CD4-positive, alpha-beta T cell treated with Interferon alpha-2 for 1 hour (primary cell): ENCODE measurements at regions not wholly inside any gene's neighbourhood (a gene's known extent, or its start where the extent isn't known, plus 50 kb on each side); places are given as distances from the start of the nearest gene placed in this dataset.

Experiments used
- DNase-seq, 2 donors: peaks; one replicate each; pipeline ENCODE4 v3.0.0-alpha.2; 2020 to 2022

- no peak for DNase-seq
Observed at GRCh38 chr2:240227538-240228428, 87.3 kb upstream of the OTOS start.

DNA sequence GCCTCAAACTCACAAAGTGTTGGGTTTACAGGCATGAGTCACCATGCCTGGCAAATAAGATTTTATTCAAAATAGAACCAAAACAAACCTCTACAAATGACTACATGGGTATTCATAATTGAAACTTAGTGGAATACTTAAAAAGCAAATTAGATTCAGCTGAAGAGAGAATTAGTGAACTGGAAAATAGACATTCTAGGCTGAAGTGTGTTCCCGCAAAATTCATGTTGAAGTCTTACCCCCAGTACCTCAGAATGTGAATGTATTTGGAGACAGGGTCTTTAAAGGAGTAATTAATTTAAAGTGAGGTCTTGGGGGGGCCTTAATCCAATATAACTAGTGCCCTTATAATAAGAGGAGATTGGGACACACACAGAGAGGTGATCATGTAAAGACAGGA is 88.5 kb upstream of the OTOS start:
- no peak for DNase-seq

GRCh38 chr2:240229603-240230235 is 89.3 kb upstream of the OTOS start:
- DNase-seq: no peak

DNA sequence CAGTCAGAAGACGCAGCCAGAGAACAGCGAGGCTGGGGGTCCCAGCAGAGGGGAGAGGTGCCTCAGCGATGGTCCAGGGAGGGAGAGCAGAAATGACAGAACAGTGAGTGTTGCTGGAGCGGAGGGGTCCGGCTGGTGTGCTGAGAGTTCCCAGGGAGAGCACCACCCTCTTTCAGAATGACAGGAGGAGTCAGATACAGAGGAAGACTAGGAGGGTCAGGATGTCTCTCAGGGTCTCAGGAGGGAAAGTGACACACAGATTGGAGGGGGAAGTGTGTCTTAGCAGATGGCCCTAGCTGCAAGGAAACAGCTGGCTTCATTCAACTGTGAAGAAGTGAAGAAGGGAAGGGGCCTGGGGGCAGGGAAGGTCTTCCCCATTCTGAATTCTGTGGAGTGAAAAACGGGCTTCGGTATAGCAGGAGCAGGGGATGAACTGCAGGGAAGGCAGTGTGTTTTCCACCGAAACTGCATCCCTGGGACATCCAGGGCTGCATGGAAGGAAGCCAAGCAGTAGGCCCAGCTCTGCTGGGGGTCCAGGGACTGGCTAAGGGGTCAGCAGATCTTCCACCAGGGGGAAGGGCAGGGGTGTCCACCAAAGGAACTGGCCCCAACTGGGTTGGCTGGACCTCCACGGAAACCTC is 90.0 kb upstream of the OTOS start:
- no peak for DNase-seq

DNA sequence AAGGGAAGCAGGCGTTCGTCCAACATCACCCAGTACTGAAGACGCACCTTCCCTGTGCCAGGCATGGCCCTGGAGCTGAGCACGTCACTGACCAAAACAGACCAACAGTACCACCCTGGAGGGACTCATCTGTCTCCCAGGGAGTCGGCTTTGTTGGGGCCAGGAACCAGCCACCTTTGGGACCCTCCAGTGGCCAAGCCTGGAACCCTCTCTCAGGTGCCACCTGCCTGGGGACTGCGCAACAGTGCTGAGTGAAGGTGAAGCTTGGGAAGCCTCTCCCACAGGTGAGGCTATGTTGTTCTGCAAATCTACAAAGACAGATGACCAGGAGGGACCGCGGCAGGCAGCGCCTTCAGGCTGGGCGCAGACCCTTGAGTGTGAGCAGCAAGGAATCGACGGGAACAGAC is 91.4 kb upstream of the OTOS start:
- no peak for DNase-seq

DNA sequence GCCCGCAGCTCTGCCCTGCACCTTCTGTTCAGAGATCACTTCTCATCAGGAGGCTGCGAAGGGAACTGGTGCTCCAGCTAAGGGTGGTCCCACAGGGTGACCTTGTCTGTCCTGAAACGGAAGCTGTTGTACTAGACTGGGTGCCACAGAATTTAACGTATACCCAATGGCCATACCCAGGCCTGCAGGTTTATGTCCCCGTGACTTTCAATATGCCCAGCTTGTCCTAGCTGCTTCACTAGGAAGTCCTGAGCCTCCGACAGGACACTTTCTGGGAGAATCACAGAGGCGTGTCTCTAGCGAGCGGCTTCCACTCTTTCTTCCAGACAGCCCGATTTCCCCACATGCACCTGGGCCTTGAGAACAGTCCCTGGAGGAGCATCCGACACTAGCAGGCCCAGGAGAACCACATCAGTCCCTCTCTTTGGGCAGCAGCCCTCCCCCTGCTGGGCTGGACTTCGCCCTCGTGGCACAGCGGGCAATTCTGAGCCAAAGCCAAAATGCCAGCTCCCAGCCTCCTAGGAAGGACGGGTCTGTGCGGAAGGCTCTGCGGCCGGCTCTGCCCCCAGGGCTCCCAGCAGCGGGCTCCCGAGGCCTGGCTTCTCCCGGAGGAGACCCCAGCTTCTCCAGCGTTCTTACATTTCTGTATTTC is 91.9 kb upstream of the OTOS start:
- DNase-seq: no peak

- DNase-seq: peak; percentile 61 to 72
Observed at GRCh38 chr2:240232961-240233884, 92.8 kb upstream of the OTOS start.

- DNase-seq: no peak
Observed at GRCh38 chr2:240233885-240234502, 93.5 kb upstream of the OTOS start.

- no peak for DNase-seq
Observed at GRCh38 chr2:240234503-240234951, 94.1 kb upstream of the OTOS start.

GRCh38 chr2:240235149-240235803 is 94.8 kb upstream of the OTOS start:
- no peak for DNase-seq

GRCh38 chr2:240235811-240236210 is 95.4 kb upstream of the OTOS start:
- DNase-seq: no peak

DNA sequence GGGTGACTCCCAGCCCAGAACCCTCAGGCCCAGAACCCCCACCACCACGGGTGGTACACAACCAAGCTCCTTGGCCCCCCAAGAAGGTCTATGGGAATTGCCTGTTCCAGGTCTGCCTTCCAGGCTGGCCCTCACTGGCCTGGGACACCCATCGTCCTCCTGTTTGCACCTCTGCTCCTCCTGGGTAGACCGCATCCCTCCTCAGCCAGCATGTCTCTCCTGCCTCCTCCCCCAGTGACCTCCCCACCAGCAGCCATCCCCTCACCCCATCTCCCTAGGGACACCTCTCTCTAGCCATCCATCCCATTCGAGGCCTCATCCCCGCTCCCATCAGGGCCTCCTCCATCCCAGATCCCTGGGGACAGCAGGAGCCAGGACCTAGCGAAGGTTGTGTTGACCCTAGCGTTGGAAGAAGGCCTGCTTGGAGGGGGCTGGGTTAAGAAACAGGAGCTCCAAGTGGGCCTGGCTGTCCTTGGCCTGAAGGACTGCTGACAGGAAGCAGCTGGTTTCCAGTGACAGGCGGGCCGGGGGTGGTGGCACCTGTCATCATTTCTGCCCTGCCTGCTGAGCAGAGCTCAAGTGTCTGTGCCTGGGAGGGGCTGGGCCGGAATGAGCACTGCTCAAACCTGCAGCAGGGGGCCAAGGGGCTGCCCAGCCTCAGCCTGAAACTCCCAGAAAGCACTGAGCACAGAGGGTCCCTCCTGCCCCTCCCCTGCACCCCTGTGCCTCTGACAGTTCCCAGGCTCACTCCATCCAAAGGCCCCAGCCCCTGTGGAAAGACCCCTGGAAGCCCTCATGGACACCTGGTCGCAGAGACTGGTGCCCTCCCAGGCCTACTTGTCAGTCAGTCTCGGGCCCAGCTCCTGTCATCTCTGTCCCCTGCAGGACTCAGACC is 96.0 kb upstream of the OTOS start:
- DNase-seq: no peak

GRCh38 chr2:240237609-240238174 is 97.2 kb upstream of the OTOS start:
- no peak for DNase-seq

DNA sequence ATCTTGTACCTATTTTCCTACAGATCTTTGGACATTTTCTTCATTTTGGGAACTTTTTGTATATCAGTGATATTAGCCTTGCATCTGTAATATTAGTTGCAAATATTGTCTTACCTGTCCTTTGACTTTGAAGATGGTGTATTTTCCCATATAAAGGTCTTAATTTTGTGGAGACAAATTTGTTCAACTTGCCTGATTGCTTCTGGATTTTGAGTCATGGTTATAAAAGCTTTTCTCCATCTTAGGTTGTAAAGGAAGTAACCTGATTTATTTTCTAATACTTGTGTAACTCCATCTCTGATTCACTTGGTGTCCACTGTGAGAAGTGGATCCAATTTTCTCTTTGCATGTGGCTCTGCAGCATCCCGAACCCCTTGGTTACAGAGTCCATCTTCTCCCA is 97.7 kb upstream of the OTOS start:
- DNase-seq: no peak

- DNase-seq: no peak
Observed at GRCh38 chr2:240238786-240239185, 98.3 kb upstream of the OTOS start.

DNA sequence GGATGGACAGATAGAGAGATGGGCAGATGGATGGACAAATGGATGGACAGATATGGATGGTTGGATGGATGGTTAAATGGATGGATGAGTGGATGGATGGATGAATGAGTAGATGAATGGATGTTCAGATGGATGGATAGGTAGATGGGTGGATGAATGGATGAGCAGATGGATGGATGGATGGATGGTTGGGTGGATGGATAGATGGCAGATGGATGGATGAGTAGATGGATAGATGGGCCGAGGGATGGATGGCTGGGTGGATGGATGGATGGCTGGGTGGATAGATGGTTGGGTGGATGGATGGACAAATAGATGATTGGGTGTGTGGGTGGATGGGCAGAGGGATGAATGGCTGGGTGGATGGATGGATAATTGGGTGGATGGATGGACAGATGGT is 98.9 kb upstream of the OTOS start:
- no peak for DNase-seq

DNA sequence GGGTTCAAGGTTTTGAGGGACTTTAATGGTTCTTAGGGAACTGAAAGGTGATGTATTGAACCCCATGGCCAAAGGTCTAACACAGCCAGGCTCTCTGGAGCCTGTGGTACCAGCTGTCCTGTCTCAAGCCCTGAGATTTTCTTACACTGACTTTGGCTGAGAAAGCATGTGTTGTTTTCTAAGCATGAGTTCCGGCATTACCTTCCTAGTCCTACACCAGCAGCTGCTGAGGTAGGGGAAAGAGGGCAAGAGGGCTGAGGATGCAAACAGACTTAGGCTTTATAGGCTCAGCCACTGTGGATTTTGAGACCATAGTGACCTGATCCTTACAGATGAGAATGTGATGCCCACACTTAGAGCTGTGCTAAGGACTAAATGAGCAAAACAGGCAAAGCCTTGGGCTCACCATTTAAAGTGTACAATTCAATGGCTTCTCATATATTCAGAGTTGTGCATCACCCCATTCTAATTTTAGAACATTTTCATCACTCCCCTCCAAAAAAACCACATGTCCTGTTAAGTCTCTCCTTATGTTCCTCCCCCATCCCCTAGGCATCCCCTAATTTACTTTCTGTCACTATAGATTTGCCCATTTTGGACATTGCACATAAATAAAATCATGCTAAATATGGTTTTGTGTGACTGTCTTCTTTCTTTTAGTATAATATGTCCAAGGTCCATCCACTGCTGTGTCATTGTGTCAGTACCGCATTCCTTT is 99.7 kb upstream of the OTOS start:
- DNase-seq: no peak

- DNase-seq: no peak
Observed at GRCh38 chr2:240240781-240241180, 100.3 kb upstream of the OTOS start.

DNA sequence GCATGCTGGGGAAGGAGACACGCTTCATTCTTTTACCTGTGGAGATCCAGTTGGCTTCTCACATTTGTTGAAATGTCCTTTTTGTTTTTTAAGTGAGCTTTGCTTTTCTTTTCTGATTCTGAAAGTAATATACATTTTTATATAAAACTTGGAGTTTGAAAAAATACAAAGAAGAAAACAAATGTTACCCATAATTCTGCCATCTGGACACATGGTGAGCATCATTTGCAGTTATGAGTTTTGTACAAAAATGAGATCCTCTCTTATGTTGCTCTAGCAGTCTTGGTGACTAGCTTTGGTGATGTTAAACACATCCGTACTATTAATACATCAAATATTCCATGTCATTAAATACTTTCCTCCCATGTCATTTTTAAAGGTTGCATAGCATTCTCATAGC is 101.1 kb upstream of the OTOS start:
- no peak for DNase-seq
